ENCODE measurements at regions not wholly inside any gene's neighbourhood (a gene's known extent, or its start where the extent isn't known, plus 50 kb on each side); places are given as distances from the start of the nearest gene placed in this dataset.

DNA sequence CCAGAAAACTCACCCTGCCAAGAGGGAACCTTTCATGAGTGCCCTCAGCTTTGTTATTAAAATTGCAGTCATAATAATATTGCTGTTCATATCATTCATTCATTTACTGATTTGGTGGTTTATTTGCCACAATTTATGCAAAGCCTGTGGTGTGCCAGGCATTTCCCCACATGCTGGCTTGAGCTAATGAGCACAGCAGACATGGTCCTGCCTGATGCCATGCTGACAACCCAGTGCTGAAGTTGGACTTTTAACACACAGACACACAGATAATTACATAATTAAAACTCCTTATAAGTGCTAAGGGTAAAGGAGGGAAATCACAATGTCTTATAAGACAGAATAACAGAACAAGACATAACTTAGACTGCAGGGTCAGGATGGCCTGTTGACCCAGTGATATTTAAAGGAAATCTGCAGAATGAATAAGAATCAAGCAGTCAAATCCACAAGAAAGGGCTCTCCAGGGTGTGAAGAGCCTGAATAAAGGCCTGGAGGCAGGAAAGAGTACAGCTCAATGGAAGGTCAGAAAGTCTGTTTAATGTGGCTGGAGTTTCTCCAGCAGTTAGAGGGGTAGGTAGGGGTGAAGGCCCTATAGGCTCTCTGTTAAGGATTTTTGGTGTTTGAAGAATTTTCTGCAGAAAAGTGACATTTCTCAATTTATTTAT lies 196.9 kb upstream of the CDH11 start:
- TF ChIP-seq, protein P1, sequence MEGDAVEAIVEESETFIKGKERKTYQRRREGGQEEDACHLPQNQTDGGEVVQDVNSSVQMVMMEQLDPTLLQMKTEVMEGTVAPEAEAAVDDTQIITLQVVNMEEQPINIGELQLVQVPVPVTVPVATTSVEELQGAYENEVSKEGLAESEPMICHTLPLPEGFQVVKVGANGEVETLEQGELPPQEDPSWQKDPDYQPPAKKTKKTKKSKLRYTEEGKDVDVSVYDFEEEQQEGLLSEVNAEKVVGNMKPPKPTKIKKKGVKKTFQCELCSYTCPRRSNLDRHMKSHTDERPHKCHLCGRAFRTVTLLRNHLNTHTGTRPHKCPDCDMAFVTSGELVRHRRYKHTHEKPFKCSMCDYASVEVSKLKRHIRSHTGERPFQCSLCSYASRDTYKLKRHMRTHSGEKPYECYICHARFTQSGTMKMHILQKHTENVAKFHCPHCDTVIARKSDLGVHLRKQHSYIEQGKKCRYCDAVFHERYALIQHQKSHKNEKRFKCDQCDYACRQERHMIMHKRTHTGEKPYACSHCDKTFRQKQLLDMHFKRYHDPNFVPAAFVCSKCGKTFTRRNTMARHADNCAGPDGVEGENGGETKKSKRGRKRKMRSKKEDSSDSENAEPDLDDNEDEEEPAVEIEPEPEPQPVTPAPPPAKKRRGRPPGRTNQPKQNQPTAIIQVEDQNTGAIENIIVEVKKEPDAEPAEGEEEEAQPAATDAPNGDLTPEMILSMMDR (conservative IDR thresholded peaks at IDR 0.05 in 1 of 2, IDR thresholded peaks at IDR 0.05 in 1 of 2; ENCODE audit: extremely low read depth in 1 of 2, insufficient read depth in 1 of 2, low read depth in 1 of 2, low read length in 2 of 2): no peak
- TF ChIP-seq EZH2 (IDR thresholded peaks at IDR 0.05; ENCODE audit: borderline replicate concordance, low read length): no peak
